IMR-90 (cell line): ENCODE measurements at regions not wholly inside any gene's neighbourhood (a gene's known extent, or its start where the extent isn't known, plus 50 kb on each side); places are given as distances from the start of the nearest gene placed in this dataset.

ENCODE experiments used
- ATAC-seq: fragments of 200-7000 bp; cut with Tn5 transposase; 2 replicates; pipeline ENCODE4 v1.9.1; 2020; ENCODE audit warnings: low read depth, mild to moderate bottlenecking, moderate library complexity
- BruUV-seq: library from RNA; stranded (reverse); fragments of 400-500 nt; replicated peaks from 2 replicates; lab custom pipeline; 2021; lab: Mats Ljungman, UMichigan
- CTCF ChIA-PET: fragments of 300-600 bp; formaldehyde crosslinking; extraction: SDS; loops from one replicate; lab custom pipeline; 2021; ENCODE audit warnings: antibody characterized with exemption; lab: Yijun Ruan, JAX
- POLR2A ChIA-PET: fragments of 300-600 bp; sonication (Branson Sonifier 250); formaldehyde crosslinking; loops from one replicate; lab custom pipeline; 2022; ENCODE audit warnings: antibody characterized with exemption; ENCODE audit not compliant: unreplicated experiment; lab: Charles Lee
- DNase-seq: peaks from one replicate; pipeline ENCODE4 v3.0.0; 2013
- H2AFZ ChIP-seq: replicated peaks from 2 replicates; pipeline ENCODE3; 2013; ENCODE audit warnings: low read length, mild to moderate bottlenecking; ENCODE audit not compliant: poor library complexity
- H2AK5ac ChIP-seq: 2 replicates; pipeline ENCODE4 v1.6.1; 2013; ENCODE audit warnings: low read depth, low read length, inconsistent platforms
- H2AK9ac ChIP-seq: replicated peaks from 2 replicates; pipeline ENCODE3; 2013; ENCODE audit warnings: mild to moderate bottlenecking, low read depth, low read length, moderate library complexity; ENCODE audit not compliant: poor library complexity
- H2BK120ac ChIP-seq: 2 replicates; pipeline ENCODE4 v1.6.1; 2013; ENCODE audit warnings: low read depth, low read length, inconsistent platforms
- H2BK15ac ChIP-seq: 3 replicates; pipeline ENCODE4 v1.6.1; 2013; ENCODE audit warnings: low read depth, low read length, inconsistent platforms
- H2BK20ac ChIP-seq: 2 replicates; pipeline ENCODE4 v1.6.1; 2013; ENCODE audit warnings: low read depth, mild to moderate bottlenecking, inconsistent platforms, low read length, moderate library complexity
- H2BK5ac ChIP-seq: 2 replicates; pipeline ENCODE4 v1.6.1; 2013; ENCODE audit warnings: mild to moderate bottlenecking, low read depth, low read length, inconsistent platforms; ENCODE audit not compliant: poor library complexity, severe bottlenecking
- H3K14ac ChIP-seq: replicated peaks from 2 replicates; pipeline ENCODE4 v1.6.1; 2013; ENCODE audit warnings: low read depth, low read length, inconsistent platforms
- H3K18ac ChIP-seq: 2 replicates; pipeline ENCODE4 v1.6.1; 2013; ENCODE audit warnings: low read depth, low read length, control low read depth
- H3K23ac ChIP-seq: 2 replicates; pipeline ENCODE4 v1.6.1; 2013; ENCODE audit warnings: low read depth, low read length, inconsistent platforms
- H3K27ac ChIP-seq: 2 replicates; pipeline ENCODE4 v1.5.1; 2013; ENCODE audit warnings: mild to moderate bottlenecking, control low read depth, low read length; ENCODE audit not compliant: insufficient read depth
- H3K27me3 ChIP-seq: 2 replicates; pipeline ENCODE4 v1.6.1; 2013; ENCODE audit warnings: low read length; ENCODE audit not compliant: control insufficient read depth, insufficient read depth
- H3K36me3 ChIP-seq: 2 replicates; pipeline ENCODE4 v1.6.1; 2013; ENCODE audit warnings: low read length, mixed read lengths; ENCODE audit not compliant: control insufficient read depth, insufficient read depth
- H3K4ac ChIP-seq: 2 replicates; pipeline ENCODE4 v1.6.1; 2013; ENCODE audit warnings: low read depth, low read length, inconsistent platforms
- H3K4me1 ChIP-seq: 2 replicates; pipeline ENCODE4 v1.6.1; 2013; ENCODE audit warnings: low read length, mixed read lengths; ENCODE audit not compliant: control insufficient read depth, insufficient read depth
- H3K4me2 ChIP-seq: 2 replicates; pipeline ENCODE4 v1.6.1; 2013; ENCODE audit warnings: low read depth, mild to moderate bottlenecking, control low read depth, low read length, moderate library complexity
- H3K4me3 ChIP-seq: 2 replicates; pipeline ENCODE4 v1.5.1; 2013; ENCODE audit warnings: low read depth, mild to moderate bottlenecking, control low read depth, low read length, moderate library complexity; ENCODE audit not compliant: insufficient read depth
- H3K56ac ChIP-seq: 2 replicates; pipeline ENCODE4 v1.6.1; 2013; ENCODE audit warnings: low read length, inconsistent platforms; ENCODE audit not compliant: insufficient read depth; ENCODE audit errors: extremely low read depth
- H3K79me1 ChIP-seq, 2 experiments: 2 replicates each; pipeline ENCODE4 v1.6.1; 2013; ENCODE audit warnings: low read length in 2 of 2, inconsistent platforms in 1 of 2, low read depth in 1 of 2
- H3K9ac ChIP-seq: 2 replicates; pipeline ENCODE4 v1.6.1; 2013; ENCODE audit warnings: low read depth, low read length, control low read depth
- H3K9me1 ChIP-seq: 2 replicates; pipeline ENCODE4 v1.6.1; 2013; ENCODE audit warnings: low read length, inconsistent platforms; ENCODE audit not compliant: insufficient read depth
- H3K9me3 ChIP-seq: 2 replicates; pipeline ENCODE4 v1.6.1; 2013; ENCODE audit warnings: low read length; ENCODE audit not compliant: control insufficient read depth, insufficient read depth
- H4K20me1 ChIP-seq: 2 replicates; pipeline ENCODE4 v1.6.1; 2013; ENCODE audit warnings: low read length, inconsistent platforms; ENCODE audit not compliant: insufficient read depth
- H4K5ac ChIP-seq: 2 replicates; pipeline ENCODE4 v1.6.1; 2013; ENCODE audit warnings: mild to moderate bottlenecking, low read depth, low read length, control low read depth
- H4K8ac ChIP-seq, 2 experiments: 2 replicates each; pipeline ENCODE4 v1.6.1; 2013; ENCODE audit warnings: low read depth in 2 of 2, low read length in 2 of 2, control low read depth in 1 of 2, inconsistent platforms in 1 of 2
- H4K91ac ChIP-seq: 2 replicates; pipeline ENCODE4 v1.6.1; 2013; ENCODE audit warnings: low read depth, low read length, inconsistent platforms; ENCODE audit not compliant: insufficient read depth
- BHLHE40 ChIP-seq: fragments of 150-350 bp; IDR thresholded peaks from 2 replicates; pipeline ENCODE4 v1.6.1; 2016; ENCODE audit warnings: mild to moderate bottlenecking, low read depth, low read length
- CEBPB ChIP-seq: IDR thresholded peaks from 2 replicates; pipeline ENCODE4 v1.6.1; 2012; ENCODE audit warnings: low read depth, low read length, improper control_type of control experiment
- MAZ ChIP-seq: IDR thresholded peaks from 2 replicates; pipeline ENCODE4 v1.6.1; 2012; ENCODE audit warnings: low read depth, mild to moderate bottlenecking, low read length, improper control_type of control experiment, moderate library complexity, borderline replicate concordance
- NFE2L2 ChIP-seq: fragments of 150-350 bp; IDR thresholded peaks from 2 replicates; pipeline ENCODE4 v1.6.1; 2016; ENCODE audit warnings: low read depth, mild to moderate bottlenecking, low read length
- SMC3 ChIP-seq: fragments of 150-350 bp; IDR thresholded peaks from 2 replicates; pipeline ENCODE4 v1.6.1; 2016; ENCODE audit warnings: low read depth, mild to moderate bottlenecking, antibody characterized with exemption, low read length, moderate library complexity
- dilution Hi-C: fragments of 300-500 bp; cut with HindIII; formaldehyde crosslinking; loops from one replicate; pipeline ENCODE4 v1.14.3; 2018; ENCODE audit warnings: low sequenced_read_pairs; ENCODE audit not compliant: unreplicated experiment
- in situ Hi-C: fragments of 300-500 bp; cut with MboI; formaldehyde crosslinking; loops from 3 replicates; pipeline ENCODE4 v1.14.3; 2019; ENCODE audit warnings: low sequenced_read_pairs, inconsistent platforms, mixed read lengths
- intact Hi-C: fragments of 100-400 bp; cut with micrococcal nuclease; formaldehyde crosslinking; loops from 2 replicates; pipeline ENCODE4 v1.10.0; 2022

GRCh38 chr3:35336601-35337000 lies 302.7 kb upstream of the ARPP21 start:
- ChIA-PET CTCF (interaction anchor here (0.6 kb wide), 1 partner anchor 607 kb away, joined by 3 read pairs; no protein-coding TSS in a partner anchor), POLR2A (no interaction called here)
- ATAC-seq (no peak), DNase-seq (no peak)
- no peaks in the 10 kb centered on the region for H3K4me1 ChIP-seq
- H3K9ac ChIP-seq, result no peak overlapping the region
- no peak overlapping the region for H4K8ac ChIP-seq
- H3K9me1 ChIP-seq, result no peaks in the 10 kb centered on the region
- dilution Hi-C loops, result no loop called here
- no peak overlapping the region for H3K4me2 ChIP-seq
- H2BK5ac ChIP-seq, result no peak overlapping the region
- no peak overlapping the region for H3K4ac ChIP-seq
- H4K91ac ChIP-seq, result no peak overlapping the region
- no peak overlapping the region for H3K4me3 ChIP-seq
- H2BK120ac ChIP-seq, result no peak overlapping the region
- H2BK20ac ChIP-seq, result no peak overlapping the region
- no peaks in the 10 kb centered on the region for H3K36me3 ChIP-seq
- no peaks in the 10 kb centered on the region for H3K9me3 ChIP-seq
- H3K14ac ChIP-seq, result no peak overlapping the region
- no peak overlapping the region for H3K27ac ChIP-seq
- no peak overlapping the region for H3K56ac ChIP-seq
- no peak overlapping the region for H2AK5ac ChIP-seq
- no TSS peak for BruUV-seq
- H4K20me1 ChIP-seq, result no peaks in the 10 kb centered on the region
- no peak for TF ChIP-seq BHLHE40
- no peak for TF ChIP-seq CEBPB
- no peak for TF ChIP-seq NFE2L2
- TF ChIP-seq SMC3, result no peak
- no peak for TF ChIP-seq MAZ
- H2BK15ac ChIP-seq, result no peak overlapping the region
- H3K18ac ChIP-seq, result no peak overlapping the region
- in situ Hi-C loops, result no loop called here
- no peaks in the 10 kb centered on the region for H3K79me1 ChIP-seq
- no peak overlapping the region for H2AK9ac ChIP-seq
- no peak overlapping the region for H4K5ac ChIP-seq
- no peaks in the 10 kb centered on the region for H3K27me3 ChIP-seq
- intact Hi-C loops, result loop anchor here (10.0 kb wide), 1 partner anchor 62 kb away; no protein-coding TSS in a partner anchor
- no peak overlapping the region for H2AFZ ChIP-seq
- no peak overlapping the region for H3K23ac ChIP-seq
